GM12891 (cell line): ENCODE measurements at regions not wholly inside any gene's neighbourhood (a gene's known extent, or its start where the extent isn't known, plus 50 kb on each side); places are given as distances from the start of the nearest gene placed in this dataset.

ENCODE experiments used
- DNase-seq: peaks from one replicate; pipeline ENCODE4 v3.0.0; 2011; ENCODE audit warnings: low spot score; ENCODE audit not compliant: insufficient read length
- FAIRE-seq: peaks from 2 replicates; lab custom pipeline; 2011; peaks lifted over from hg19 to GRCh38; lab: Jason Lieb, UNC
- PAX5 ChIP-seq: IDR thresholded peaks from 2 replicates; pipeline ENCODE4 v1.6.1; 2011; ENCODE audit warnings: low read length, moderate library complexity, mild to moderate bottlenecking; ENCODE audit not compliant: insufficient read depth, severe bottlenecking
- POLR2A ChIP-seq: IDR thresholded peaks from 2 replicates; pipeline ENCODE4 v1.6.1; 2011; ENCODE audit warnings: low read depth, low read length, control low read depth
- POLR2AphosphoS5 ChIP-seq: IDR thresholded peaks from 2 replicates; pipeline ENCODE4 v1.6.1; 2011; ENCODE audit warnings: low read depth, low read length, control low read depth
- POU2F2 ChIP-seq: IDR thresholded peaks from 2 replicates; pipeline ENCODE4 v1.6.1; 2011; ENCODE audit warnings: low read depth, mild to moderate bottlenecking, control low read depth, low read length, moderate library complexity
- SPI1 ChIP-seq: IDR thresholded peaks from 2 replicates; pipeline ENCODE4 v1.6.1; 2011; ENCODE audit warnings: low read depth, low read length, control low read depth
- TAF1 ChIP-seq: IDR thresholded peaks from 2 replicates; pipeline ENCODE4 v1.6.1; 2011; ENCODE audit warnings: low read depth, low read length, control low read depth

- no peak for FAIRE-seq
These were observed 238.6 kb upstream of the PRR16 start for GRCh38 chr5:120225524-120225923.

GRCh38 chr5:120228262-120229031, 235.7 kb upstream of the PRR16 start:
- TF ChIP-seq POLR2A (no peak), SPI1 (no peak), PAX5 (no peak)
- no peak for FAIRE-seq
- DNase-seq: no peak

More at GRCh38 chr5:120225524-120225923, 238.6 kb upstream of the PRR16 start:
- DNase-seq: no peak
- TF ChIP-seq POLR2AphosphoS5 (no peak), POU2F2 (no peak), PAX5 (no peak), SPI1 (no peak), POLR2A (no peak), TAF1 (no peak)

GRCh38 chr5:120229036-120229435, 235.1 kb upstream of the PRR16 start:
- TF ChIP-seq PAX5: no peak
- TF ChIP-seq TAF1: no peak
- TF ChIP-seq POLR2AphosphoS5: no peak
- no peak for TF ChIP-seq POLR2A
- FAIRE-seq (no peak), DNase-seq (no peak)

GRCh38 chr5:120231563-120231962, 232.5 kb upstream of the PRR16 start:
- FAIRE-seq (no peak), DNase-seq (no peak)
- TF ChIP-seq SPI1 (no peak), POLR2AphosphoS5 (no peak), PAX5 (no peak), POLR2A (no peak), TAF1 (no peak)

- peak; percentile 65 for FAIRE-seq
- TF ChIP-seq PAX5: no peak
- peak; percentile 26; the same call in 1 of the 2 replicates for TF ChIP-seq POU2F2
- TF ChIP-seq TAF1: no peak
- no peak for TF ChIP-seq POLR2A
- TF ChIP-seq SPI1: no peak
- no peak for TF ChIP-seq POLR2AphosphoS5
- DNase-seq: no peak
These were observed 227.7 kb upstream of the PRR16 start for GRCh38 chr5:120236360-120236759.

- FAIRE-seq (no peak), DNase-seq (no peak)
- TF ChIP-seq SPI1 (no peak), PAX5 (no peak), POU2F2 (no peak), POLR2A (no peak), TAF1 (no peak), POLR2AphosphoS5 (no peak)
These were observed 225.0 kb upstream of the PRR16 start for GRCh38 chr5:120239086-120239485.

- FAIRE-seq (no peak), DNase-seq (no peak)
- no peak for TF ChIP-seq POLR2A
- no peak for TF ChIP-seq POLR2AphosphoS5
- TF ChIP-seq POU2F2: no peak
- TF ChIP-seq PAX5: no peak
- no peak for TF ChIP-seq SPI1
These were observed 223.4 kb upstream of the PRR16 start for GRCh38 chr5:120240706-120241105.

- TF ChIP-seq POLR2A (no peak), SPI1 (no peak), TAF1 (no peak), PAX5 (no peak), POU2F2 (no peak), POLR2AphosphoS5 (no peak)
- FAIRE-seq (no peak), DNase-seq (no peak)
These were observed 222.7 kb upstream of the PRR16 start for GRCh38 chr5:120241400-120241799.

GRCh38 chr5:120251898-120252297, 212.2 kb upstream of the PRR16 start:
- DNase-seq: no peak
- no peak for FAIRE-seq
- TF ChIP-seq TAF1 (no peak), SPI1 (no peak), POU2F2 (no peak)

- no peak for FAIRE-seq
- TF ChIP-seq POLR2A (no peak), PAX5 (no peak), TAF1 (no peak), POLR2AphosphoS5 (no peak), SPI1 (no peak), POU2F2 (no peak)
These were observed 211.3 kb upstream of the PRR16 start for GRCh38 chr5:120252839-120253238.

GRCh38 chr5:120254385-120254784, 209.7 kb upstream of the PRR16 start:
- DNase-seq: no peak
- TF ChIP-seq POLR2AphosphoS5 (no peak), POLR2A (no peak), SPI1 (no peak), PAX5 (no peak), TAF1 (no peak), POU2F2 (no peak)
- FAIRE-seq: no peak

More at GRCh38 chr5:120252839-120253238, 211.3 kb upstream of the PRR16 start:
- no peak for DNase-seq
